ENCODE measurements at regions not wholly inside any gene's neighbourhood (a gene's known extent, or its start where the extent isn't known, plus 50 kb on each side); places are given as distances from the start of the nearest gene placed in this dataset.

- DNase-seq = no peak
- Histone ChIP-seq H3K4me1 (no peaks in the 10 kb centered on the region), H3K9ac (ENCODE audit: low read depth in 2 of 2, low read length in 2 of 2) (no peak overlapping the region), H3K27me3 (no peaks in the 10 kb centered on the region), H3K27ac (no peak overlapping the region), H3K4me3 (no peak overlapping the region), H3K36me3 (no peaks in the 10 kb centered on the region), H3K9me3 (no peaks in the 10 kb centered on the region)
- intact Hi-C loops (cut with DNase I) = no loop called here
- TF ChIP-seq CTCF (IDR thresholded peaks at IDR 0.05) = no peak
Observed at GRCh38 chr12:65517656-65518210, 239.2 kb downstream of the MSRB3 start.

- no peak overlapping the region for H3K4me3 ChIP-seq
- no peak overlapping the region for H3K9ac ChIP-seq (ENCODE audit: low read depth in 2 of 2, low read length in 2 of 2)
- no peak overlapping the region for H3K27ac ChIP-seq
- H3K9me3 ChIP-seq = no peaks in the 10 kb centered on the region
- no peaks in the 10 kb centered on the region for H3K27me3 ChIP-seq
- no peak for DNase-seq
- H3K36me3 ChIP-seq = no peaks in the 10 kb centered on the region
- intact Hi-C loops (cut with DNase I) = no loop called here
- TF ChIP-seq CTCF (IDR thresholded peaks at IDR 0.05) = no peak
- H3K4me1 ChIP-seq = no peaks in the 10 kb centered on the region
Observed at GRCh38 chr12:65518771-65519170, 240.3 kb downstream of the MSRB3 start.

GRCh38 chr12:65520658-65521057 lies 242.2 kb downstream of the MSRB3 start:
- Histone ChIP-seq H3K9me3 (no peaks in the 10 kb centered on the region), H3K27ac (no peak overlapping the region), H3K36me3 (no peaks in the 10 kb centered on the region), H3K9ac (ENCODE audit: low read depth in 2 of 2, low read length in 2 of 2) (no peak overlapping the region), H3K4me1 (no peaks in the 10 kb centered on the region), H3K27me3 (no peaks in the 10 kb centered on the region), H3K4me3 (no peak overlapping the region)
- no peak for DNase-seq
- intact Hi-C loops (cut with DNase I) = no loop called here
- TF ChIP-seq CTCF (IDR thresholded peaks at IDR 0.05) = no peak

- no peaks in the 10 kb centered on the region for H3K9me3 ChIP-seq
- no peak overlapping the region for H3K9ac ChIP-seq (ENCODE audit: low read depth in 2 of 2, low read length in 2 of 2)
- no peaks in the 10 kb centered on the region for H3K27me3 ChIP-seq
- TF ChIP-seq CTCF (IDR thresholded peaks at IDR 0.05) = no peak
- no peaks in the 10 kb centered on the region for H3K4me1 ChIP-seq
- H3K4me3 ChIP-seq = no peak overlapping the region
- intact Hi-C loops (cut with DNase I) = no loop called here
- no peak for DNase-seq
- H3K36me3 ChIP-seq = no peaks in the 10 kb centered on the region
- no peak overlapping the region for H3K27ac ChIP-seq
Observed at GRCh38 chr12:65522956-65523860, 244.7 kb downstream of the MSRB3 start.

GRCh38 chr12:65524666-65525065 lies 246.2 kb downstream of the MSRB3 start:
- DNase-seq = no peak
- intact Hi-C loops (cut with DNase I) = no loop called here
- Histone ChIP-seq H3K9me3 (no peaks in the 10 kb centered on the region), H3K4me3 (no peak overlapping the region), H3K4me1 (no peaks in the 10 kb centered on the region), H3K36me3 (no peaks in the 10 kb centered on the region), H3K27me3 (no peaks in the 10 kb centered on the region), H3K9ac (ENCODE audit: low read depth in 2 of 2, low read length in 2 of 2) (no peak overlapping the region), H3K27ac (no peak overlapping the region)
- TF ChIP-seq CTCF (IDR thresholded peaks at IDR 0.05) = no peak
